Islet of Langerhans (tissue), 1 donor: ENCODE measurements at regions not wholly inside any gene's neighbourhood (a gene's known extent, or its start where the extent isn't known, plus 50 kb on each side); places are given as distances from the start of the nearest gene placed in this dataset.
"Not testable (repeated sequence)": the region's sequence is repeated elsewhere in the genome, so short reads cannot be mapped to it uniquely, and the experiment has no call there.

Source experiments
- FAIRE-seq: peaks from one replicate; lab custom pipeline; 2011; peaks lifted over from hg19 to GRCh38; lab: Jason Lieb, UNC

DNA sequence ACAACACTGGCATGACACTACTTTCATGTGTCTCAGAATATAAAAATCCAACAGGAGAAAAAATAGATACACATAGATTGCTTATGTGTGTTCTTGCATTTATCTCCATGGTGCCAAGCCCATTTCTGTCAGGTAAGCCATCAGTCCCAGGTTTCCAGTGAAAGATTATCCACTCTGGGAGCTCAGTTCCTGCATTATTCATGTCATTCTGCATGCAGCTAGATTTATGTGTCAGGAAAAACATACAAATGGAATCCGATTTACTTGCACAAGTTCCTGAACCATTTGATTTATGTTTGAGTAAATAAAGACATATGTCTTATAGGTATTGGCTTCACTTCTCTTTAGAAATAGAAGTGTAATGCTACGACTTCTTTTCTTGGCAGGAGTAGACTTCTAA, 569.7 kb downstream of the KCNJ2 start:
- no peak for FAIRE-seq

DNA sequence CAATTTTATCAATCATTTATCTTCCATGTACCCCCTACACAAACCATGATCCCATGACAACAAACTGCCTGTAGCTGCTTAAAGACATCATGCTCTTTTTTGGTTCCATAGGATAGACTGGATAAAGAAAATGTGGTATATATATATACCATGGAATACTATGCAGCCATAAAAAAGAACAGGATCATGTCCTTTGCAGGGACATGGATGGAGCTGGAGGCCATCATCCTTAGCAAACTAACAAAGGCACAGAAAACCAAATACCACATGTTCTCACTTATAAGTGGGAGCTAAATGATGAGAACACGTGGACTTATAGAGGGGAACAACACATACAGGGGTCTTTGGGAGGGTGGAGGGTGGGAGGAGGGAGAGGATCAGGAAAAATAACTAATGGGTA, 577.2 kb downstream of the KCNJ2 start:
- not testable (repeated sequence) for FAIRE-seq

GRCh38 chr17:70750983-70751382, 581.7 kb downstream of the KCNJ2 start:
- no peak for FAIRE-seq

- not testable (repeated sequence) for FAIRE-seq
Measured at GRCh38 chr17:70752461-70752860, 583.1 kb downstream of the KCNJ2 start.

GRCh38 chr17:70752966-70753467, 583.7 kb downstream of the KCNJ2 start:
- FAIRE-seq, result no peak

GRCh38 chr17:70763018-70763417, 593.7 kb downstream of the KCNJ2 start:
- FAIRE-seq, result no peak

DNA sequence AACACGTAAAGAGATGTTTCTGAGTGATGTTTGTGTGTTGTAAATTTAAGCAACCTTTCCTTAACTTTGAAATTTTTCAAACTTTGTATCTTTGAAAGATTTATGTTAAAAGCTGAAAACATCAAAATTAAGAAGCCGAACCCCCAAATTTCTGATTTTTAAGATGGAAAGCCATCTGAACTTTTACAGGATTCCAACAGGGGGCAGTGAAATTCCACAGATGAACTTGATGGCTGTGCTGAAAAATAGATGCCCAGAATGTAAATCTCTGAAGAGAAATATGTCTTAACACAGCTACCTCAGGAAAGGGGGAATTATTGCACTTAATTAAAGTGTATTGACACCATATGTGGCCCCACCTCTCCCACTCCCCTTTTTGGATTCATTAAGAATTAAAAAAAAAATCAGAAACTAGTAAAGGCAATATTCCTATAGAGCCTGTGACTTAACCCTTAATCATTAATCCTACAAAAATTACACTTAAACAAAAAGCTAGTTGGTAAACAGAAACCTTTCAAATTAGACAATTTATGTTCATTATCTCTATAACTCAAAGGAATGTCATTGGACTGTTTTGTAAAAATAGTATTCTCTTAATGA, 597.9 kb downstream of the KCNJ2 start:
- peak; percentile 99 for FAIRE-seq

- FAIRE-seq, result no peak
Measured at GRCh38 chr17:70769956-70770355, 600.6 kb downstream of the KCNJ2 start.

GRCh38 chr17:70771804-70772386, 602.6 kb downstream of the KCNJ2 start:
- no peak for FAIRE-seq

GRCh38 chr17:70772761-70773160, 603.4 kb downstream of the KCNJ2 start:
- no peak for FAIRE-seq

DNA sequence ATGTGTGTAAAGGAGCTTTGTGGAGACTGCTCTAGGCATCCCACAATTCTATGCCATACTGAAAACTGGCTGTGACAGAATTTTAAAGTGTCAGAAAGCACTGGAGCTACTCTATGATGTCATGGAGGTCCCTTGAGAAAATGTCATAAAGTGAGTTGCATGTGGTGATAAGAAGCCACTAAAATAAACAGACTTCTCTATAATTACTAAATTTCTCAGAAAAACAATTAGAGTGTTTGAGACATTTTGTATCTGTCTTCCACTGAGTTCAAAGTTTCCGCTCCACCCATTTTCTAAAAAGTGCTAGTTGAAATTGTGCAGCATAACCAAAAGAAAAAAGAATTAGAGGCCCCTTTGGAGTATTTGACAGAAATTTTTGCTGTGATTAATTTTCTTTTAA, 603.9 kb downstream of the KCNJ2 start:
- FAIRE-seq, result no peak

DNA sequence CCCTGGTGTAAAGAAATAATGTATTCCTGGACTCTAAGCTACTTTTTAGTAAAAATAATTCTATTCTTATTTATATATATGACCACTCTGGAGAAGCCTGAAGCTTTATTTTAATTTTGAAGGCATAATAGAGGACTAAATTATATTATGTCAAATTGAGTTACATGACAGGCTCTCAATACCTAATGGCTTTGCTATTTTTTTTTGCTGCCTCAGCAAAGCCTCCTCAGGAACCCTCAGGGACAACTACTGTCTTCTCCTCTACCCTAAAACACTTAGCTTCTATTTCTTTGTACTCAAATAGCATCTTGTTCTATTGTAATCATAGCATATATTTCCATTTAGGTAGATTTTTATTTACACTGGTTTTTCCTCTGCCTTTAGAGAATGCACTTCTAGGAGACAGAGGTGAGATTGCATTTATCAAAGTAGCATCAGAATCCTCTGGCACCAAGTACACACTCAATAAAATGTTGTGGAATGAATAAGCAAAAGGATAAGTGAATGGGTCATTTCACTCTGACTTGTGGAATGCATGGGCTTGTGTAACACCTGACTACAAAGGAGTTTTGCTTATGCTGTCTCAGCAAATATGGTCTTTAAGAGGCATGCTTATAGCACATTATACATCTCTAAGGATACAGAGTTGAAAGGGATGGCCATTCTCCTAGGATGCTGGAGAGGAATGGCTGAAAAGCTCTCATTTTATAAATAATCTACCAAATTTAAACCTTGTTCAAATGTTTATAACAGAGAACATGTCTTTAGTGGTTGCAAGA, 605.2 kb downstream of the KCNJ2 start:
- no peak for FAIRE-seq

- no peak for FAIRE-seq
Measured at GRCh38 chr17:70775679-70776078, 606.3 kb downstream of the KCNJ2 start.

DNA sequence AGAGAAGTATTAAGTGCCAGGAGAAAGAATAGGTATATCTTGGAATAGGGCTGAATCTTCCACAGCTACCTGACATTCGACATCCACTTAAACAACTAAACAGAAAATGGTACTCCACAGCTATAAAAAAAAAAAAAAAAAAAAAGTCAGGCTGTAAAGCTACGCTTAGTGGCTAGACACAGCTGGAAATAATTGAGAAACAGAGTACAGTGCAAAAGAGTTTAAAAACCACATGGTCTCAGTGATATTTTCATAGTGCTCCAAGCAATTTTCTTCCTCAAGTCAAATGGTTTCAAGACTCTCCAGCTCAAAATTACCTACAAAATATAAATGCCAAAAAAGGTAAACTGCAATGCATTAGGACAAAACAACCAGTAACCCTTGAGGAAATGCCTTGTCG, 607.1 kb downstream of the KCNJ2 start:
- FAIRE-seq, result no peak

DNA sequence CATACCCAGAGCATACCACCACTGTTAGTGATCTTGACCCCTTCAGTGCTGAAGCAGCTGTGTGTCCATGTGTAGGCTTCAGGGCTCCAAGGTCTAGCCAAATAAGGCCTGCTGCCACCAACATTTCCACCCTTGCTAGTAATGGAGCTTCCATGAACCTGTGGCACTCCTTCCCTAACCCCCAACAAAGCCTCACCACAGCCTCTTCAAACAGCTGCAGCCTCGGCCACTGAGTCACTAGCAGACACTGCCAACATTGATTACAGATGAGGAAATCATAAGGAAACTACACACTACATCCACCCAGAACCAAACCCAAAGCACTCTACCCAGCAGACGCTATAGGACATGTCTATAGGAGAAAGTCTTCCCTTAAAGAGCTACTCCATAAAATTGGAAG, 610.7 kb downstream of the KCNJ2 start:
- no peak for FAIRE-seq

DNA sequence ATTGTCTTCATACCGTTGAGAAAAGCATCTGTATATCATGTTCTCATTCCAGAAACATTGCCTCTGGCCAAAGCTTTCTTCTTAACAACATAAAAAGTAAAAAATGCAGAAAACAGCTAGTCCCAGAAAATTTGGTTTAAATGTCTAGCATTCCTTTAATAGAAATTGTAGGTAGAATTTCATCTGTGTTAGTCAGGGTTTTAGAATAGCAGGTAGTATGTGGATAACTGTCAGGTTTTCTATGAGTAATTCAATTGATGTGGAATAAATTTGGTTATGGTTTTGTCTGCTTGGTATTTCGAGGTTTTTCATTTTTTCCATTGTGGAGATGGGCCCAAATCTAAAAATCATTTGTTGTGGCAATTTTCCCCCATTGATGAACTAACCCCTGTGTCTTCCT, 616.7 kb downstream of the KCNJ2 start:
- FAIRE-seq, result no peak

DNA sequence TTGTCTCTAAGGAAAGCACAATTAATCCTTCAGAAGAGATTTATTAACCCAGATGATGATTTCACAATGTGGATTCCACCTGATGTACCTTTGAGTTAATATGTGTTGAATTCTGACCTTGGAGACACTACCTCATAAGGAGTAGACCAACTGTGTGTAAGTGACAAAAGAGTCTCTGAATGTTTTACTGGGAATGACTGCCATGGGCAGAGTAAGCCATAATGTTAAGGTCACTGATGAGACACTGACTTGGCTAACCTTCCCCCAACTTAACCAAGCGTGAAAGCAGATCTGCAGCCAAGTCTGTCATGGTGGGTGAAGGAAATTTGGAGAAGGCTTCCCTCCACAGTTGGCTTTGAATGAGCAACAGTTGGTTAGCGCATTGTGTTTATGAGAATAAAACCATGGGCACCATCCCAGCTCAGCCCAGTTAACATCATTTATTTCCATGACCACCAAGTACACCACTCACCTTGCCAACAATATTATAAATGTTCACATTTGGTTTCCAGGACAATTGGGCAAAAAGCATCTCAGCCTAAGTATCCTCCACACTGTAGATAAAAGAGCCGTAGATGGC, 618.5 kb downstream of the KCNJ2 start:
- no peak for FAIRE-seq

GRCh38 chr17:70791748-70792443, 622.6 kb downstream of the KCNJ2 start:
- no peak for FAIRE-seq

GRCh38 chr17:70794738-70795137, 625.4 kb downstream of the KCNJ2 start:
- no peak for FAIRE-seq

- FAIRE-seq, result no peak
Measured at GRCh38 chr17:70795620-70796019, 626.3 kb downstream of the KCNJ2 start.

DNA sequence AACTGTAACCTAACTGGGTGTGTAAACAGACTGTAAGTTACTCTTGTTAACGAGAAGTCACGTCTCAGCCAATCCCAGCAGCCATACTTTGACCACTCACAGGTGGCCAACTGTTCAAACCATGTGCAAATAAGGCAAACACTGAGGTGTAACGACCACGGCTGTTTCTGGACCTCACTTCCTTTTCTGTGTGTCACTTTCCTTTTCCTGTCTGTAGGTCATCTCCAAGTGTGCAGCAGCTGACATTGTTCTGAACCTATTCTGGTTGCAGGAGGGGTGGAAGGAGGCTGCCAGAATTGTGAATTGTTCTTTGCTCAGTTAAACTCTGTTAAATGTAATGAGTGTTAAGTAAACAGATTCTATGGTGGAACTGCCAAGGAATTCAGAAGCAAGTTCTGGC, 627.4 kb downstream of the KCNJ2 start:
- no peak for FAIRE-seq

- no peak for FAIRE-seq
Measured at GRCh38 chr17:70797166-70797565, 627.8 kb downstream of the KCNJ2 start.

DNA sequence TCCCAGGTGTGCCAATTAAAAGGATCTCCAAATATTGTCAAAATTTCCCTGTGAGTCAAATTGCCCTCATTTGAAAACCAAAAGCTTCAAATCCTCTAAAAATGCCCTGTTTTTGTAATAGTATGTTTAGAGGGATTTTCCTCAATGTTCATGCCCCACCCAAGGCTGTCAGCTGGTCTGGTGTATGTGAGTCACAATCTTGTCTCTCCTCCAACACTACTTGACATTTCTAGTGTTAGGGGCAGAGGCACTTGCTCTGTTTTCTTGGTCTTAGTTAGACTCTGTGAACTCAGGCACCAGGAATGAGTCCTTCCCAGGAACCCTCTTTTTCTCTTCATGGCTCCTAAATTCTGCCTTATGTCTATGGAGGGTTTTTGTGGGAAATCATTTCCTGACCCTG, 634.8 kb downstream of the KCNJ2 start:
- no peak for FAIRE-seq
